ENCODE measurements at regions not wholly inside any gene's neighbourhood (a gene's known extent, or its start where the extent isn't known, plus 50 kb on each side); places are given as distances from the start of the nearest gene placed in this dataset.

GRCh38 chr2:150677551-150677950, 190.1 kb upstream of the RND3 start:
- no peak for ATAC-seq
- Histone ChIP-seq H3K4me1 (no peaks in the 10 kb centered on the region), H3K9me3 (no peaks in the 10 kb centered on the region), H3K36me3 (no peaks in the 10 kb centered on the region), H3K27ac (no peak overlapping the region), H3K4me3 (no peak overlapping the region), H3K27me3 (no peaks in the 10 kb centered on the region)
- WGBS, 2 donors (ENCODE audit: low coverage in 1 of 2), result 68 to 73% methylated on average over 4 of the region's 4 CpGs
- TF ChIP-seq CTCF (IDR thresholded peaks at IDR 0.05), result no peak
- no peak for TF ChIP-seq EP300 (IDR thresholded peaks at IDR 0.05)
- TF ChIP-seq POLR2AphosphoS5 (IDR thresholded peaks at IDR 0.05), result no peak
- no peak for TF ChIP-seq POLR2A (IDR thresholded peaks at IDR 0.05)

- Histone ChIP-seq H3K4me1 (no peaks in the 10 kb centered on the region), H3K36me3 (no peaks in the 10 kb centered on the region), H3K9me3 (no peaks in the 10 kb centered on the region), H3K4me3 (no peak overlapping the region), H3K27me3 (no peaks in the 10 kb centered on the region), H3K27ac (no peak overlapping the region)
- WGBS, 2 donors (ENCODE audit: low coverage in 1 of 2), result 65 to 90% methylated on average over 2 to 3 of the region's 3 CpGs
- TF ChIP-seq EP300 (IDR thresholded peaks at IDR 0.05), result no peak
- TF ChIP-seq POLR2AphosphoS5 (IDR thresholded peaks at IDR 0.05), result no peak
- TF ChIP-seq POLR2A (IDR thresholded peaks at IDR 0.05), result no peak
- no peak for TF ChIP-seq CTCF (IDR thresholded peaks at IDR 0.05)
- no peak for ATAC-seq
These were observed 189.4 kb upstream of the RND3 start for GRCh38 chr2:150676747-150677383.

GRCh38 chr2:150675807-150676206, 188.3 kb upstream of the RND3 start:
- WGBS, 2 donors (ENCODE audit: low coverage in 1 of 2), result 90 to 95% methylated on average over 2 of the region's 2 CpGs
- H3K27ac ChIP-seq, result no peak overlapping the region
- ATAC-seq, result no peak
- TF ChIP-seq POLR2A (IDR thresholded peaks at IDR 0.05) (no peak), CTCF (IDR thresholded peaks at IDR 0.05) (no peak), POLR2AphosphoS5 (IDR thresholded peaks at IDR 0.05) (no peak), EP300 (IDR thresholded peaks at IDR 0.05) (no peak)
- no peaks in the 10 kb centered on the region for H3K4me1 ChIP-seq
- no peaks in the 10 kb centered on the region for H3K36me3 ChIP-seq
- no peaks in the 10 kb centered on the region for H3K9me3 ChIP-seq
- no peak overlapping the region for H3K4me3 ChIP-seq
- H3K27me3 ChIP-seq, result no peaks in the 10 kb centered on the region

- WGBS, 2 donors (ENCODE audit: low coverage in 1 of 2), result 73 to 81% methylated on average over 3 of the region's 3 CpGs
These were observed 186.8 kb upstream of the RND3 start for GRCh38 chr2:150674283-150674682.

GRCh38 chr2:150672311-150672710, 184.8 kb upstream of the RND3 start:
- H3K36me3 ChIP-seq, result no peaks in the 10 kb centered on the region
- H3K4me1 ChIP-seq, result no peaks in the 10 kb centered on the region
- WGBS, 2 donors (ENCODE audit: low coverage in 1 of 2), result 94 to 97% methylated on average over 2 of the region's 2 CpGs
- no peak overlapping the region for H3K27ac ChIP-seq
- no peak for ATAC-seq
- no peaks in the 10 kb centered on the region for H3K9me3 ChIP-seq
- no peak for TF ChIP-seq CTCF (IDR thresholded peaks at IDR 0.05)
- no peak for TF ChIP-seq POLR2AphosphoS5 (IDR thresholded peaks at IDR 0.05)
- no peak for TF ChIP-seq EP300 (IDR thresholded peaks at IDR 0.05)
- no peak for TF ChIP-seq POLR2A (IDR thresholded peaks at IDR 0.05)
- no peaks in the 10 kb centered on the region for H3K27me3 ChIP-seq
- no peak overlapping the region for H3K4me3 ChIP-seq

More at GRCh38 chr2:150674283-150674682, 186.8 kb upstream of the RND3 start:
- Histone ChIP-seq H3K36me3 (no peaks in the 10 kb centered on the region), H3K9me3 (no peaks in the 10 kb centered on the region), H3K4me1 (no peaks in the 10 kb centered on the region), H3K27me3 (no peaks in the 10 kb centered on the region), H3K4me3 (no peak overlapping the region), H3K27ac (no peak overlapping the region)
- no peak for TF ChIP-seq EP300 (IDR thresholded peaks at IDR 0.05)
- no peak for ATAC-seq

Measured in gastroesophageal sphincter (tissue), 4 donors.